Trophoblast cell (in vitro differentiated cells and primary cell): ENCODE measurements at regions not wholly inside any gene's neighbourhood (a gene's known extent, or its start where the extent isn't known, plus 50 kb on each side); places are given as distances from the start of the nearest gene placed in this dataset.
"Not testable (repeated sequence)": the region's sequence is repeated elsewhere in the genome, so short reads cannot be mapped to it uniquely, and the experiment has no call there.

Experiments used
- DNase-seq, 2 donors: peaks; one replicate each; pipeline ENCODE4 v3.0.0-alpha.2; 2016
- H2AFZ ChIP-seq: 2 replicates; pipeline ENCODE4 v1.6.1; 2013; ENCODE audit warnings: low read length, moderate library complexity, mild to moderate bottlenecking; ENCODE audit not compliant: insufficient read depth, poor library complexity
- H2AK5ac ChIP-seq: 2 replicates; pipeline ENCODE4 v1.6.1; 2013; ENCODE audit warnings: mild to moderate bottlenecking, low read length
- H2BK120ac ChIP-seq: 2 replicates; pipeline ENCODE4 v1.6.1; 2013; ENCODE audit warnings: low read length, mild to moderate bottlenecking, moderate library complexity; ENCODE audit not compliant: insufficient read depth, poor library complexity
- H2BK12ac ChIP-seq: 2 replicates; pipeline ENCODE4 v1.6.1; 2013; ENCODE audit warnings: mild to moderate bottlenecking, low read length, moderate library complexity
- H2BK5ac ChIP-seq: 2 replicates; pipeline ENCODE4 v1.6.1; 2013; ENCODE audit warnings: low read length, low read depth, moderate library complexity, mild to moderate bottlenecking; ENCODE audit not compliant: poor library complexity
- H3K14ac ChIP-seq: 2 replicates; pipeline ENCODE4 v1.6.1; 2013; ENCODE audit warnings: mild to moderate bottlenecking, low read length
- H3K18ac ChIP-seq: 2 replicates; pipeline ENCODE4 v1.6.1; 2013; ENCODE audit warnings: mild to moderate bottlenecking, low read length
- H3K23ac ChIP-seq: 2 replicates; pipeline ENCODE4 v1.6.1; 2013; ENCODE audit warnings: low read length
- H3K27ac ChIP-seq: 2 replicates; pipeline ENCODE4 v1.5.1; 2013; ENCODE audit warnings: low read depth, mild to moderate bottlenecking, inconsistent platforms, low read length, moderate library complexity
- H3K27me3 ChIP-seq: 2 replicates; pipeline ENCODE4 v1.6.1; 2013; ENCODE audit warnings: inconsistent platforms, mild to moderate bottlenecking, low read length, moderate library complexity; ENCODE audit not compliant: insufficient read depth
- H3K36me3 ChIP-seq, 2 experiments: 1 replicate in 1 of 2; 2 replicates in 1 of 2; pipeline ENCODE4 v1.6.1; 2013; ENCODE audit warnings: low read length in 2 of 2, mild to moderate bottlenecking in 2 of 2, moderate library complexity in 1 of 2; ENCODE audit not compliant: insufficient read depth in 2 of 2, control insufficient read depth in 1 of 2
- H3K4ac ChIP-seq: 2 replicates; pipeline ENCODE4 v1.6.1; 2013; ENCODE audit warnings: low read depth, mild to moderate bottlenecking, low read length, moderate library complexity
- H3K4me1 ChIP-seq, 2 experiments: 1 replicate in 1 of 2; 2 replicates in 1 of 2; pipeline ENCODE4 v1.6.1; 2013; ENCODE audit warnings: low read length in 2 of 2, mild to moderate bottlenecking in 2 of 2, moderate library complexity in 1 of 2; ENCODE audit not compliant: insufficient read depth in 2 of 2, control insufficient read depth in 1 of 2
- H3K4me2 ChIP-seq: 2 replicates; pipeline ENCODE4 v1.6.1; 2013; ENCODE audit warnings: inconsistent platforms, mild to moderate bottlenecking, low read length, moderate library complexity
- H3K4me3 ChIP-seq: 2 replicates; pipeline ENCODE4 v1.5.1; 2013; ENCODE audit warnings: mild to moderate bottlenecking, low read depth, low read length, inconsistent platforms
- H3K79me1 ChIP-seq: one replicate; pipeline ENCODE4 v1.6.1; 2013; ENCODE audit warnings: low read length
- H3K79me2 ChIP-seq: 2 replicates; pipeline ENCODE4 v1.6.1; 2013; ENCODE audit warnings: low read length, mild to moderate bottlenecking; ENCODE audit not compliant: control insufficient read depth, insufficient read depth, poor library complexity
- H3K9ac ChIP-seq: 2 replicates; pipeline ENCODE4 v1.6.1; 2013; ENCODE audit warnings: mild to moderate bottlenecking, low read length
- H3K9me3 ChIP-seq: 2 replicates; pipeline ENCODE4 v1.6.1; 2013; ENCODE audit warnings: low read depth, mild to moderate bottlenecking, control low read depth, inconsistent platforms, low read length; ENCODE audit not compliant: insufficient read depth
- H4K12ac ChIP-seq: 2 replicates; pipeline ENCODE4 v1.6.1; 2013; ENCODE audit warnings: low read depth, mild to moderate bottlenecking, low read length, moderate library complexity
- H4K8ac ChIP-seq: 2 replicates; pipeline ENCODE4 v1.6.1; 2013; ENCODE audit warnings: low read depth, mild to moderate bottlenecking, low read length, moderate library complexity
- H4K91ac ChIP-seq: one replicate; pipeline ENCODE4 v1.6.1; 2013; ENCODE audit warnings: low read depth, mild to moderate bottlenecking, low read length, moderate library complexity
- WGBS: extraction: QIAGEN DNeasy Blood & Tissue Kit; methylation state at CpG from one replicate; pipeline ENCODE4 v1.1.7; 2013; ENCODE audit warnings: missing lambda C conversion rate; ENCODE audit not compliant: insufficient read length, insufficient coverage; ENCODE audit errors: extremely low coverage; 5-methylcytosine and 5-hydroxymethylcytosine counted together

- Histone ChIP-seq H3K27ac (no peak overlapping the region), H3K4me1 (no peaks in the 10 kb centered on the region), H3K27me3 (no peaks in the 10 kb centered on the region), H3K18ac (no peak overlapping the region), H3K23ac (no peak overlapping the region), H3K9me3 (no peaks in the 10 kb centered on the region), H3K4me2 (no peak overlapping the region), H2AFZ (no peak overlapping the region), H2BK5ac (no peak overlapping the region), H3K79me1 (no peaks in the 10 kb centered on the region), H3K79me2 (no peaks in the 10 kb centered on the region), H3K4ac (no peak overlapping the region), H4K8ac (no peak overlapping the region), H2AK5ac (no peak overlapping the region), H2BK12ac (no peak overlapping the region), H3K14ac (no peak overlapping the region), H4K12ac (no peak overlapping the region), H3K9ac (no peak overlapping the region), H3K4me3 (no peak overlapping the region), H3K36me3 (no peaks in the 10 kb centered on the region), H2BK120ac (no peak overlapping the region), H4K91ac (no peak overlapping the region)
- DNase-seq: no peak
These were observed 127.4 kb downstream of the GPR85 start for GRCh38 chr7:112959276-112959675.

GRCh38 chr7:112958775-112959174 is 127.9 kb downstream of the GPR85 start:
- Histone ChIP-seq H3K9me3 (no peaks in the 10 kb centered on the region), H3K79me1 (no peaks in the 10 kb centered on the region), H3K18ac (no peak overlapping the region), H2AFZ (no peak overlapping the region), H3K4me1 (no peaks in the 10 kb centered on the region), H4K91ac (no peak overlapping the region), H2AK5ac (no peak overlapping the region), H3K27ac (no peak overlapping the region), H3K79me2 (no peaks in the 10 kb centered on the region), H2BK120ac (no peak overlapping the region), H4K8ac (no peak overlapping the region), H3K4me3 (no peak overlapping the region), H3K4ac (no peak overlapping the region), H3K14ac (no peak overlapping the region), H3K27me3 (no peaks in the 10 kb centered on the region), H3K23ac (no peak overlapping the region), H2BK12ac (no peak overlapping the region), H3K9ac (no peak overlapping the region), H2BK5ac (no peak overlapping the region), H3K4me2 (no peak overlapping the region), H3K36me3 (no peaks in the 10 kb centered on the region), H4K12ac (no peak overlapping the region)
- DNase-seq: no peak

DNA sequence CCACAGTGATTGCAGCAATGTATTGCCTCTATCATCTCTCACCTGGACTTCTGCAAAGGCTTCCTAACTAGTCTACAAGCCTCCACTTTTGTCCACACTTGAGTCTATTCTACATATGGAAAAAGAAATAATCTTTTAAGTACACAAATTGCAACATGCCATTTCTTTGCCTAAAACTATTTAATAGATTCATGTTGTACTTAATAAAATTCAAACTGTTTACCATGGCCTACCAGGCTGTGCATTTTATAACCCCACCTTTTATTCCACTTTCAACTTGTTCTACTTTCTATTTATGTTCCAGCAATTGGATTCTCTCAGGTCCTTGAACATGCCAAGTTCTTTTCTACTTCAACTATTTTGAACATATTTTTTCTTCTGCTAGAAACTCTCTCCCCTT is 128.7 kb downstream of the GPR85 start:
- Histone ChIP-seq H3K9ac (no peak overlapping the region), H3K4ac (no peak overlapping the region), H3K79me2 (no peaks in the 10 kb centered on the region), H3K36me3 (no peaks in the 10 kb centered on the region), H3K27me3 (no peaks in the 10 kb centered on the region), H3K23ac (no peak overlapping the region), H4K8ac (no peak overlapping the region), H3K79me1 (no peaks in the 10 kb centered on the region), H4K91ac (no peak overlapping the region), H3K4me3 (no peak overlapping the region), H3K27ac (no peak overlapping the region), H3K4me2 (no peak overlapping the region), H2AK5ac (no peak overlapping the region), H3K14ac (no peak overlapping the region), H2BK120ac (no peak overlapping the region), H4K12ac (no peak overlapping the region), H3K4me1 (no peaks in the 10 kb centered on the region), H2BK12ac (no peak overlapping the region), H2BK5ac (no peak overlapping the region), H2AFZ (no peak overlapping the region), H3K18ac (no peak overlapping the region), H3K9me3 (no peaks in the 10 kb centered on the region)
- no peak for DNase-seq

DNA sequence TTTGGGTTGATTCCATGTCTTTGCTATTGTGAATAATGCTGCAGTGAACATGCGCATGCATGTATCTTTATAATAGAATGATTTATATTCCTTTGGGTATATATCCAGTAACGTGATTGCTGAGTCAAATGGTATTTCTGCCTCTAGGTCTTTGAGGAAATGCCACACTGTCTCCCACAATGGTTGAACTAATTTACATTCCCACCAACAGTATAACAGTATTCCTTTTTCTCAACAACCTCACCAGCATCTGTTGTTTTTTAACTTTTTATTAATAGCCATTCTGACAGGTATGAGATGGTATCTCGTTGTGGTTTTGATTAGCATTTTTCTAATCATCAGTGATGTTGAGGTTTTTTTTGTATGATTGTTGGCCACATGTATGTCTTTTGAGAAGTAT is 133.6 kb downstream of the GPR85 start:
- H3K4me2 ChIP-seq, H2AK5ac ChIP-seq, H3K18ac ChIP-seq, H3K79me2 ChIP-seq, H2BK120ac ChIP-seq, H3K23ac ChIP-seq, H3K27me3 ChIP-seq, H3K9ac ChIP-seq, H4K91ac ChIP-seq, H3K9me3 ChIP-seq, H2BK12ac ChIP-seq, H3K36me3 ChIP-seq, H3K4me1 ChIP-seq, H3K79me1 ChIP-seq, H4K12ac ChIP-seq, H3K14ac ChIP-seq, H3K4ac ChIP-seq, H2AFZ ChIP-seq, DNase-seq, H2BK5ac ChIP-seq, H3K4me3 ChIP-seq, H4K8ac ChIP-seq, H3K27ac ChIP-seq: not testable (repeated sequence)
- no CpG with 5 or more reads among the region's 3 CpGs for WGBS

- Histone ChIP-seq H3K14ac (no peak overlapping the region), H4K12ac (no peak overlapping the region), H2AK5ac (no peak overlapping the region), H3K36me3 (no peaks in the 10 kb centered on the region), H4K8ac (no peak overlapping the region), H2AFZ (no peak overlapping the region), H2BK5ac (no peak overlapping the region), H3K4me3 (no peak overlapping the region), H2BK12ac (no peak overlapping the region), H3K9ac (no peak overlapping the region), H3K79me1 (no peaks in the 10 kb centered on the region), H3K4ac (no peak overlapping the region), H3K79me2 (no peaks in the 10 kb centered on the region), H4K91ac (no peak overlapping the region), H3K27ac (no peak overlapping the region), H3K18ac (no peak overlapping the region), H3K4me2 (no peak overlapping the region), H3K23ac (no peak overlapping the region), H3K4me1 (no peaks in the 10 kb centered on the region), H3K27me3 (no peaks in the 10 kb centered on the region), H3K9me3 (no peaks in the 10 kb centered on the region), H2BK120ac (no peak overlapping the region)
- no CpG with 5 or more reads among the region's 4 CpGs for WGBS
- DNase-seq: no peak
These were observed 135.6 kb downstream of the GPR85 start for GRCh38 chr7:112951070-112951469.
